ENCODE measurements at regions not wholly inside any gene's neighbourhood (a gene's known extent, or its start where the extent isn't known, plus 50 kb on each side); places are given as distances from the start of the nearest gene placed in this dataset.
A peak's percentile ranks its signal among the peaks of the same experiment; 100 is the strongest.

GRCh38 chr2:237221443-237221842 is 135.8 kb downstream of the COPS8 start:
- Mint-ChIP-seq H3K27me3 (peaks cover 25% of the 10 kb centered on the region), H3K4me3 (no peak overlapping the region), H3K36me3 (ENCODE audit: low read depth) (no peaks in the 10 kb centered on the region), H3K27ac (no peak overlapping the region), H3K9me3 (no peaks in the 10 kb centered on the region), H3K4me1 (no peaks in the 10 kb centered on the region)
- POLR2A ChIA-PET = no interaction called here
- CTCF ChIA-PET = no interaction called here
- DNase-seq = no peak

- no peak for DNase-seq
- Mint-ChIP-seq H3K9me3 (no peaks in the 10 kb centered on the region), H3K27ac (no peak overlapping the region), H3K27me3 (peaks cover 24% of the 10 kb centered on the region), H3K4me3 (no peak overlapping the region), H3K4me1 (no peaks in the 10 kb centered on the region), H3K36me3 (ENCODE audit: low read depth) (no peaks in the 10 kb centered on the region)
- ChIA-PET POLR2A (no interaction called here), CTCF (no interaction called here)
Observed at GRCh38 chr2:237222178-237222577, 136.5 kb downstream of the COPS8 start.

GRCh38 chr2:237222601-237223041 is 136.9 kb downstream of the COPS8 start:
- Mint-ChIP-seq H3K4me1 (peaks cover 2% of the 10 kb centered on the region), H3K9me3 (no peaks in the 10 kb centered on the region), H3K36me3 (ENCODE audit: low read depth) (no peaks in the 10 kb centered on the region), H3K27ac (no peak overlapping the region), H3K4me3 (no peak overlapping the region), H3K27me3 (peaks cover 24% of the 10 kb centered on the region)
- ChIA-PET POLR2A (no interaction called here), CTCF (no interaction called here)
- no peak for DNase-seq

- ChIA-PET POLR2A (no interaction called here), CTCF (no interaction called here)
- no peak overlapping the region for H3K27ac Mint-ChIP-seq
- H3K36me3 Mint-ChIP-seq (ENCODE audit: low read depth) = no peaks in the 10 kb centered on the region
- no peaks in the 10 kb centered on the region for H3K9me3 Mint-ChIP-seq
- DNase-seq = no peak
- peaks cover 6% of the 10 kb centered on the region for H3K4me1 Mint-ChIP-seq
- peaks cover 26% of the 10 kb centered on the region for H3K27me3 Mint-ChIP-seq
- H3K4me3 Mint-ChIP-seq = no peak overlapping the region
Observed at GRCh38 chr2:237223201-237223861, 137.6 kb downstream of the COPS8 start.

GRCh38 chr2:237227190-237227589 is 141.5 kb downstream of the COPS8 start:
- no peak overlapping the region for H3K27ac Mint-ChIP-seq
- H3K36me3 Mint-ChIP-seq (ENCODE audit: low read depth) = no peaks in the 10 kb centered on the region
- peaks cover 6% of the 10 kb centered on the region for H3K4me1 Mint-ChIP-seq
- H3K4me3 Mint-ChIP-seq = no peak overlapping the region
- peaks cover 18% of the 10 kb centered on the region for H3K27me3 Mint-ChIP-seq
- no peak for DNase-seq
- ChIA-PET POLR2A (no interaction called here), CTCF (no interaction called here)
- peaks cover 2% of the 10 kb centered on the region for H3K9me3 Mint-ChIP-seq

GRCh38 chr2:237227592-237228280 is 142.0 kb downstream of the COPS8 start:
- Mint-ChIP-seq H3K27ac (no peak overlapping the region), H3K4me3 (no peak overlapping the region), H3K36me3 (ENCODE audit: low read depth) (no peaks in the 10 kb centered on the region), H3K27me3 (peaks cover 17% of the 10 kb centered on the region), H3K9me3 (peaks cover 2% of the 10 kb centered on the region), H3K4me1 (peaks cover 6% of the 10 kb centered on the region)
- ChIA-PET CTCF (no interaction called here), POLR2A (no interaction called here)
- peak; percentile 20 for DNase-seq

- H3K9me3 Mint-ChIP-seq = peaks cover 2% of the 10 kb centered on the region
- H3K27ac Mint-ChIP-seq = no peak overlapping the region
- H3K4me3 Mint-ChIP-seq = no peak overlapping the region
- no peak for DNase-seq
- H3K4me1 Mint-ChIP-seq = peaks cover 6% of the 10 kb centered on the region
- ChIA-PET POLR2A (no interaction called here), CTCF (no interaction called here)
- H3K36me3 Mint-ChIP-seq (ENCODE audit: low read depth) = no peaks in the 10 kb centered on the region
- peaks cover 13% of the 10 kb centered on the region for H3K27me3 Mint-ChIP-seq
Observed at GRCh38 chr2:237228281-237228625, 142.6 kb downstream of the COPS8 start.

GRCh38 chr2:237229905-237230304 is 144.2 kb downstream of the COPS8 start:
- CTCF ChIA-PET = no interaction called here
- Mint-ChIP-seq H3K9me3 (peaks cover 2% of the 10 kb centered on the region), H3K4me3 (no peak overlapping the region), H3K27me3 (peaks cover 13% of the 10 kb centered on the region), H3K36me3 (ENCODE audit: low read depth) (no peaks in the 10 kb centered on the region), H3K27ac (no peak overlapping the region), H3K4me1 (peaks cover 6% of the 10 kb centered on the region)
- no peak for DNase-seq
- POLR2A ChIA-PET = no interaction called here

GRCh38 chr2:237230355-237230754 is 144.7 kb downstream of the COPS8 start:
- DNase-seq = no peak
- no peak overlapping the region for H3K4me3 Mint-ChIP-seq
- no peak overlapping the region for H3K27ac Mint-ChIP-seq
- H3K9me3 Mint-ChIP-seq = peaks cover 2% of the 10 kb centered on the region
- ChIA-PET CTCF (no interaction called here), POLR2A (no interaction called here)
- peaks cover 6% of the 10 kb centered on the region for H3K4me1 Mint-ChIP-seq
- H3K36me3 Mint-ChIP-seq (ENCODE audit: low read depth) = no peaks in the 10 kb centered on the region
- H3K27me3 Mint-ChIP-seq = peaks cover 13% of the 10 kb centered on the region

- DNase-seq = no peak
Observed at GRCh38 chr2:237231593-237231992, 145.9 kb downstream of the COPS8 start.

GRCh38 chr2:237232166-237232565 is 146.5 kb downstream of the COPS8 start:
- DNase-seq = no peak
- H3K4me1 Mint-ChIP-seq = peaks cover 6% of the 10 kb centered on the region
- no peak overlapping the region for H3K4me3 Mint-ChIP-seq
- peaks cover 13% of the 10 kb centered on the region for H3K27me3 Mint-ChIP-seq
- H3K9me3 Mint-ChIP-seq = peaks cover 2% of the 10 kb centered on the region
- ChIA-PET POLR2A (no interaction called here), CTCF (no interaction called here)
- H3K36me3 Mint-ChIP-seq (ENCODE audit: low read depth) = no peaks in the 10 kb centered on the region
- no peak overlapping the region for H3K27ac Mint-ChIP-seq

More at GRCh38 chr2:237231593-237231992, 145.9 kb downstream of the COPS8 start:
- H3K9me3 Mint-ChIP-seq = peaks cover 2% of the 10 kb centered on the region
- no peak overlapping the region for H3K27ac Mint-ChIP-seq
- peaks cover 13% of the 10 kb centered on the region for H3K27me3 Mint-ChIP-seq
- H3K4me1 Mint-ChIP-seq = peaks cover 6% of the 10 kb centered on the region
- POLR2A ChIA-PET = no interaction called here
- no peak overlapping the region for H3K4me3 Mint-ChIP-seq
- CTCF ChIA-PET = no interaction called here
- no peaks in the 10 kb centered on the region for H3K36me3 Mint-ChIP-seq (ENCODE audit: low read depth)

- Mint-ChIP-seq H3K9me3 (peaks cover 2% of the 10 kb centered on the region), H3K36me3 (ENCODE audit: low read depth) (no peaks in the 10 kb centered on the region), H3K4me3 (no peak overlapping the region), H3K4me1 (no peaks in the 10 kb centered on the region), H3K27me3 (peaks cover 17% of the 10 kb centered on the region), H3K27ac (no peak overlapping the region)
- ChIA-PET CTCF (no interaction called here), POLR2A (no interaction called here)
- DNase-seq = no peak
Observed at GRCh38 chr2:237234268-237234667, 148.6 kb downstream of the COPS8 start.

GRCh38 chr2:237235383-237236095 is 149.8 kb downstream of the COPS8 start:
- H3K27me3 Mint-ChIP-seq = peaks cover 14% of the 10 kb centered on the region
- ChIA-PET CTCF (no interaction called here), POLR2A (no interaction called here)
- no peak overlapping the region for H3K27ac Mint-ChIP-seq
- peaks cover 2% of the 10 kb centered on the region for H3K9me3 Mint-ChIP-seq
- no peaks in the 10 kb centered on the region for H3K4me1 Mint-ChIP-seq
- H3K36me3 Mint-ChIP-seq (ENCODE audit: low read depth) = no peaks in the 10 kb centered on the region
- H3K4me3 Mint-ChIP-seq = no peak overlapping the region
- no peak for DNase-seq

GRCh38 chr2:237236188-237236587 is 150.5 kb downstream of the COPS8 start:
- no peak for DNase-seq
- ChIA-PET CTCF (no interaction called here), POLR2A (no interaction called here)
- H3K27me3 Mint-ChIP-seq = peaks cover 14% of the 10 kb centered on the region
- no peak overlapping the region for H3K4me3 Mint-ChIP-seq
- H3K27ac Mint-ChIP-seq = no peak overlapping the region
- peaks cover 8% of the 10 kb centered on the region for H3K9me3 Mint-ChIP-seq
- H3K4me1 Mint-ChIP-seq = no peaks in the 10 kb centered on the region
- no peaks in the 10 kb centered on the region for H3K36me3 Mint-ChIP-seq (ENCODE audit: low read depth)
